Liver (tissue), 8 donors: ENCODE measurements at regions not wholly inside any gene's neighbourhood (a gene's known extent, or its start where the extent isn't known, plus 50 kb on each side); places are given as distances from the start of the nearest gene placed in this dataset.

Source experiments
- DNase-seq: peaks from one replicate; pipeline ENCODE4 v3.0.0-alpha.2; 2017; ENCODE audit warnings: low spot score
- H3K27ac ChIP-seq, 2 donors: one replicate each; pipeline ENCODE4 v1.7.0; 2013; ENCODE audit warnings: inconsistent platforms in 2 of 2, low read length in 2 of 2, control low read depth in 1 of 2, low read depth in 1 of 2, mild to moderate bottlenecking in 1 of 2
- H3K27me3 ChIP-seq, 4 donors: one replicate each; pipeline versions ENCODE4 v1.6.1 to v1.7.0; 2013; ENCODE audit warnings: low read length in 3 of 4, inconsistent platforms in 1 of 4, mild to moderate bottlenecking in 1 of 4, moderate library complexity in 1 of 4; ENCODE audit not compliant: control insufficient read depth in 4 of 4, insufficient read depth in 4 of 4
- H3K36me3 ChIP-seq, 4 donors: one replicate each; pipeline versions ENCODE4 v1.6.1 to v1.7.0; 2013; ENCODE audit warnings: low read length in 3 of 4, mild to moderate bottlenecking in 3 of 4, low read depth in 1 of 4, moderate library complexity in 1 of 4; ENCODE audit not compliant: control insufficient read depth in 4 of 4, insufficient read depth in 3 of 4
- H3K4me1 ChIP-seq, 4 donors: one replicate each; pipeline versions ENCODE4 v1.6.1 to v1.7.0; 2013; ENCODE audit warnings: low read length in 3 of 4, mild to moderate bottlenecking in 3 of 4, moderate library complexity in 1 of 4; ENCODE audit not compliant: control insufficient read depth in 4 of 4, insufficient read depth in 4 of 4
- H3K4me3 ChIP-seq, 3 donors: one replicate each; pipeline versions ENCODE4 v1.6.1 to v1.7.0; 2013; ENCODE audit warnings: low read length in 3 of 3, control low read depth in 1 of 3, low read depth in 1 of 3, mild to moderate bottlenecking in 1 of 3
- H3K9ac ChIP-seq, 2 donors: one replicate each; pipeline ENCODE4 v1.7.0; 2013; ENCODE audit warnings: low read length in 2 of 2, mild to moderate bottlenecking in 2 of 2, moderate library complexity in 2 of 2, control low read depth in 1 of 2, low read depth in 1 of 2
- H3K9me3 ChIP-seq, 4 donors: one replicate each; pipeline versions ENCODE4 v1.6.1 to v1.7.0; 2013; ENCODE audit warnings: low read length in 3 of 4; ENCODE audit not compliant: control insufficient read depth in 4 of 4
- EGR1 ChIP-seq, 2 donors: IDR thresholded peaks; 2 replicates each; pipeline ENCODE4 v1.6.1; 2016 to 2018; ENCODE audit warnings: antibody characterized with exemption in 2 of 2, low read depth in 2 of 2
- FOXA1 ChIP-seq: IDR thresholded peaks from 2 replicates; pipeline ENCODE4 v1.6.1; 2016; ENCODE audit warnings: antibody characterized with exemption
- FOXA2 ChIP-seq: IDR thresholded peaks from 2 replicates; pipeline ENCODE4 v1.6.1; 2016; ENCODE audit warnings: antibody characterized with exemption
- GABPA ChIP-seq, 2 donors: IDR thresholded peaks in 1 of 2; conservative IDR thresholded peaks in 1 of 2; 2 replicates each; pipeline ENCODE4 v1.6.1; 2016; ENCODE audit warnings: antibody characterized with exemption in 2 of 2, mild to moderate bottlenecking in 1 of 2, moderate library complexity in 1 of 2
- HNF4A ChIP-seq, 2 donors: conservative IDR thresholded peaks; 2 replicates each; pipeline ENCODE4 v1.6.1; 2016; ENCODE audit warnings: antibody characterized with exemption in 2 of 2, mild to moderate bottlenecking in 2 of 2
- HNF4G ChIP-seq: IDR thresholded peaks from 2 replicates; pipeline ENCODE4 v1.6.1; 2016; ENCODE audit warnings: antibody characterized with exemption
- JUND ChIP-seq, 2 donors: IDR thresholded peaks; 2 replicates each; pipeline ENCODE4 v1.6.1; 2016; ENCODE audit warnings: antibody characterized with exemption in 2 of 2
- NR2F2 ChIP-seq: IDR thresholded peaks from 2 replicates; pipeline ENCODE4 v1.6.1; 2016; ENCODE audit warnings: antibody characterized with exemption
- RAD21 ChIP-seq, 2 donors: IDR thresholded peaks; 2 replicates each; pipeline ENCODE4 v1.6.1; 2016; ENCODE audit warnings: antibody characterized with exemption in 2 of 2, mild to moderate bottlenecking in 2 of 2
- RXRA ChIP-seq, 2 donors: IDR thresholded peaks; 2 replicates each; pipeline ENCODE4 v1.6.1; 2017 to 2018; ENCODE audit warnings: antibody characterized with exemption in 2 of 2, mild to moderate bottlenecking in 1 of 2
- YY1 ChIP-seq: IDR thresholded peaks from 2 replicates; pipeline ENCODE4 v1.6.1; 2016; ENCODE audit warnings: antibody characterized with exemption, mild to moderate bottlenecking
- WGBS: extraction: QIAGEN DNeasy Blood & Tissue Kit; methylation state at CpG from one replicate; pipeline ENCODE4 v1.1.7; 2013; 5-methylcytosine and 5-hydroxymethylcytosine counted together
- TF ChIP-seq, protein P1 (sequence below): fragments of 150-350 bp; IDR thresholded peaks from 2 replicates; pipeline ENCODE4 v1.5.1; 2017; ENCODE audit warnings: improper control_type of control experiment, low read depth, low read length; ENCODE audit not compliant: missing input control
- TF ChIP-seq, protein P2 (sequence below): IDR thresholded peaks from 2 replicates; pipeline ENCODE4 v1.6.1; 2016; ENCODE audit warnings: antibody characterized with exemption
- TF ChIP-seq, protein P3 (sequence below): IDR thresholded peaks from 2 replicates; pipeline ENCODE4 v1.6.1; 2016; ENCODE audit warnings: antibody characterized with exemption
- TF ChIP-seq, protein P4 (sequence below): IDR thresholded peaks from 2 replicates; pipeline ENCODE4 v1.6.1; 2016; ENCODE audit warnings: antibody characterized with exemption, mild to moderate bottlenecking
- TF ChIP-seq, protein P5 (sequence below): IDR thresholded peaks from 2 replicates; pipeline ENCODE4 v1.6.1; 2016; ENCODE audit warnings: antibody characterized with exemption
- donor health status: healthy.
- donor health status: healthy.
- donor health status: healthy.
- donor health status: healthy.
- donor health status: healthy.

DNA sequence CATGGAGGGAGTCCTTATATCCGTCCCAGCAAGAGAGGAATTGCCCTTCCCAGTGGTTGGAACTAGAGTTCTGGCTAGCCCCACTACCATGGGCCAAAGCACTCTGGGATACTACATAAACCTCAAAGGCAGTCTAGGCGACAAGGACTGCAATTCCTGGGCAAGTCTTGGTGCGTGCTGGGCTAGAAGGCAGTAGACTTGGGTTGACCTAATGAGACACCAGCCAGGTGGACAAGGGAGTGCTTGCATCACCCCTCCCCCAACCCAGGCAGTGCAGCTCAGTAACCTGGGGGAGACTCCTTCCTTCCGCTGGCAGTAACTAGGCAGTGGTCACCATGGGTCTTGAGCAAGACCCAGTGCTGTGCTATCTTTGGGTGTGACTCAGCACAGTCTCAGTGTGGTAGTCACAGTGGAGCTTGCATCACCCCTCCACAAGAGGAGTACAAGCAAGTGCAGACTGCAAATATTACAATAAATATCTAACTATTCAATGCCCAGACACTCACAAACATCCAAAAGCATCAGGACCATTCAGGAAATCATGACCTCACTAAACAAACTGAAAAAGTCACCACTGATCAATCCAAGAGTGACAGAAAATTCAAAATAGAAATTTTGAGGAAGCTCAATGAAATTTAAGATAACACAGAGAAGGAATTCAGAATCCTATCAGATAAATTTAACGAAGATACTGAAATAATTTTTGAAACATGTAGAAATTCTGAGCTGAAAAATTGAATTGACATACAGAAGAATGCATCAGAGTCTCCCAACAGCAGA lies 84.7 kb upstream of the LYPLAL1 start:
- H3K4me1 ChIP-seq = peaks cover 0 to 1% (median 0%) of the 10 kb centered on the region in 4 donors
- H3K27ac ChIP-seq = no peak overlapping the region
- H3K4me3 ChIP-seq = no peak overlapping the region
- DNase-seq = no peak
- whole genome bisulfite sequencing = 86% methylated on average over 5 of the region's 5 CpGs
- no peaks in the 10 kb centered on the region for H3K36me3 ChIP-seq
- H3K9me3 ChIP-seq = no peaks in the 10 kb centered on the region
- TF ChIP-seq YY1 = no peak
- TF ChIP-seq, protein P1, sequence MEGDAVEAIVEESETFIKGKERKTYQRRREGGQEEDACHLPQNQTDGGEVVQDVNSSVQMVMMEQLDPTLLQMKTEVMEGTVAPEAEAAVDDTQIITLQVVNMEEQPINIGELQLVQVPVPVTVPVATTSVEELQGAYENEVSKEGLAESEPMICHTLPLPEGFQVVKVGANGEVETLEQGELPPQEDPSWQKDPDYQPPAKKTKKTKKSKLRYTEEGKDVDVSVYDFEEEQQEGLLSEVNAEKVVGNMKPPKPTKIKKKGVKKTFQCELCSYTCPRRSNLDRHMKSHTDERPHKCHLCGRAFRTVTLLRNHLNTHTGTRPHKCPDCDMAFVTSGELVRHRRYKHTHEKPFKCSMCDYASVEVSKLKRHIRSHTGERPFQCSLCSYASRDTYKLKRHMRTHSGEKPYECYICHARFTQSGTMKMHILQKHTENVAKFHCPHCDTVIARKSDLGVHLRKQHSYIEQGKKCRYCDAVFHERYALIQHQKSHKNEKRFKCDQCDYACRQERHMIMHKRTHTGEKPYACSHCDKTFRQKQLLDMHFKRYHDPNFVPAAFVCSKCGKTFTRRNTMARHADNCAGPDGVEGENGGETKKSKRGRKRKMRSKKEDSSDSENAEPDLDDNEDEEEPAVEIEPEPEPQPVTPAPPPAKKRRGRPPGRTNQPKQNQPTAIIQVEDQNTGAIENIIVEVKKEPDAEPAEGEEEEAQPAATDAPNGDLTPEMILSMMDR = no peak
- TF ChIP-seq, protein P2, sequence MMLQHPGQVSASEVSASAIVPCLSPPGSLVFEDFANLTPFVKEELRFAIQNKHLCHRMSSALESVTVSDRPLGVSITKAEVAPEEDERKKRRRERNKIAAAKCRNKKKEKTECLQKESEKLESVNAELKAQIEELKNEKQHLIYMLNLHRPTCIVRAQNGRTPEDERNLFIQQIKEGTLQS = no peak
- TF ChIP-seq, protein P3, sequence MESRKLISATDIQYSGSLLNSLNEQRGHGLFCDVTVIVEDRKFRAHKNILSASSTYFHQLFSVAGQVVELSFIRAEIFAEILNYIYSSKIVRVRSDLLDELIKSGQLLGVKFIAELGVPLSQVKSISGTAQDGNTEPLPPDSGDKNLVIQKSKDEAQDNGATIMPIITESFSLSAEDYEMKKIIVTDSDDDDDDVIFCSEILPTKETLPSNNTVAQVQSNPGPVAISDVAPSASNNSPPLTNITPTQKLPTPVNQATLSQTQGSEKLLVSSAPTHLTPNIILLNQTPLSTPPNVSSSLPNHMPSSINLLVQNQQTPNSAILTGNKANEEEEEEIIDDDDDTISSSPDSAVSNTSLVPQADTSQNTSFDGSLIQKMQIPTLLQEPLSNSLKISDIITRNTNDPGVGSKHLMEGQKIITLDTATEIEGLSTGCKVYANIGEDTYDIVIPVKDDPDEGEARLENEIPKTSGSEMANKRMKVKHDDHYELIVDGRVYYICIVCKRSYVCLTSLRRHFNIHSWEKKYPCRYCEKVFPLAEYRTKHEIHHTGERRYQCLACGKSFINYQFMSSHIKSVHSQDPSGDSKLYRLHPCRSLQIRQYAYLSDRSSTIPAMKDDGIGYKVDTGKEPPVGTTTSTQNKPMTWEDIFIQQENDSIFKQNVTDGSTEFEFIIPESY = no peak
- TF ChIP-seq EGR1 (IDR thresholded peaks at IDR 0.05; ENCODE audit: low read depth in 2 of 2) = no peak
- no peak for TF ChIP-seq HNF4G
- TF ChIP-seq, protein P4, sequence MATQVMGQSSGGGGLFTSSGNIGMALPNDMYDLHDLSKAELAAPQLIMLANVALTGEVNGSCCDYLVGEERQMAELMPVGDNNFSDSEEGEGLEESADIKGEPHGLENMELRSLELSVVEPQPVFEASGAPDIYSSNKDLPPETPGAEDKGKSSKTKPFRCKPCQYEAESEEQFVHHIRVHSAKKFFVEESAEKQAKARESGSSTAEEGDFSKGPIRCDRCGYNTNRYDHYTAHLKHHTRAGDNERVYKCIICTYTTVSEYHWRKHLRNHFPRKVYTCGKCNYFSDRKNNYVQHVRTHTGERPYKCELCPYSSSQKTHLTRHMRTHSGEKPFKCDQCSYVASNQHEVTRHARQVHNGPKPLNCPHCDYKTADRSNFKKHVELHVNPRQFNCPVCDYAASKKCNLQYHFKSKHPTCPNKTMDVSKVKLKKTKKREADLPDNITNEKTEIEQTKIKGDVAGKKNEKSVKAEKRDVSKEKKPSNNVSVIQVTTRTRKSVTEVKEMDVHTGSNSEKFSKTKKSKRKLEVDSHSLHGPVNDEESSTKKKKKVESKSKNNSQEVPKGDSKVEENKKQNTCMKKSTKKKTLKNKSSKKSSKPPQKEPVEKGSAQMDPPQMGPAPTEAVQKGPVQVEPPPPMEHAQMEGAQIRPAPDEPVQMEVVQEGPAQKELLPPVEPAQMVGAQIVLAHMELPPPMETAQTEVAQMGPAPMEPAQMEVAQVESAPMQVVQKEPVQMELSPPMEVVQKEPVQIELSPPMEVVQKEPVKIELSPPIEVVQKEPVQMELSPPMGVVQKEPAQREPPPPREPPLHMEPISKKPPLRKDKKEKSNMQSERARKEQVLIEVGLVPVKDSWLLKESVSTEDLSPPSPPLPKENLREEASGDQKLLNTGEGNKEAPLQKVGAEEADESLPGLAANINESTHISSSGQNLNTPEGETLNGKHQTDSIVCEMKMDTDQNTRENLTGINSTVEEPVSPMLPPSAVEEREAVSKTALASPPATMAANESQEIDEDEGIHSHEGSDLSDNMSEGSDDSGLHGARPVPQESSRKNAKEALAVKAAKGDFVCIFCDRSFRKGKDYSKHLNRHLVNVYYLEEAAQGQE = no peak
- TF ChIP-seq JUND (IDR thresholded peaks at IDR 0.05) = no peak
- TF ChIP-seq FOXA2 = no peak
- TF ChIP-seq, protein P5, sequence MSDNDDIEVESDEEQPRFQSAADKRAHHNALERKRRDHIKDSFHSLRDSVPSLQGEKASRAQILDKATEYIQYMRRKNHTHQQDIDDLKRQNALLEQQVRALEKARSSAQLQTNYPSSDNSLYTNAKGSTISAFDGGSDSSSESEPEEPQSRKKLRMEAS = no peak
- no peak for TF ChIP-seq HNF4A (conservative IDR thresholded peaks at IDR 0.05)
- TF ChIP-seq RXRA (IDR thresholded peaks at IDR 0.05) = no peak
- no peak for TF ChIP-seq FOXA1
- no peak for TF ChIP-seq NR2F2
- TF ChIP-seq RAD21 (IDR thresholded peaks at IDR 0.05) = no peak
- no peak for TF ChIP-seq GABPA (IDR thresholded peaks at IDR 0.05 in 1 of 2, conservative IDR thresholded peaks at IDR 0.05 in 1 of 2)
- no peaks in the 10 kb centered on the region for H3K27me3 ChIP-seq
- H3K9ac ChIP-seq = no peak overlapping the region
